Brain microvascular endothelial cell (primary cell): ENCODE measurements at regions not wholly inside any gene's neighbourhood (a gene's known extent, or its start where the extent isn't known, plus 50 kb on each side); places are given as distances from the start of the nearest gene placed in this dataset.
"Not testable (repeated sequence)": the region's sequence is repeated elsewhere in the genome, so short reads cannot be mapped to it uniquely, and the experiment has no call there.

ENCODE experiments used
- DNase-seq: peaks from one replicate; pipeline ENCODE4 v3.0.0-alpha.2; 2020
- H3K27ac ChIP-seq: fragments of 250-450 bp; sonication (Bioruptor Pico); 2 replicates; pipeline ENCODE4 v1.5.1; 2020; ENCODE audit warnings: mild to moderate bottlenecking, moderate library complexity
- H3K27me3 ChIP-seq: fragments of 250-450 bp; sonication (Bioruptor Pico); replicated peaks from 2 replicates; pipeline ENCODE4 v1.5.1; 2020; ENCODE audit warnings: mild to moderate bottlenecking
- H3K36me3 ChIP-seq: fragments of 250-450 bp; sonication (Bioruptor Pico); replicated peaks from 2 replicates; pipeline ENCODE4 v1.5.1; 2020; ENCODE audit warnings: mild to moderate bottlenecking
- H3K4me3 ChIP-seq: 2 replicates; pipeline ENCODE4 v1.5.1; 2011; ENCODE audit warnings: low read depth, mild to moderate bottlenecking, control low read depth, low read length, moderate library complexity
- CTCF ChIP-seq: IDR thresholded peaks from 2 replicates; pipeline ENCODE4 v1.5.1; 2011; ENCODE audit warnings: low read depth, mild to moderate bottlenecking, moderate library complexity, low read length, control low read depth, inconsistent platforms; ENCODE audit errors: missing control alignments
- in situ Hi-C: cut with HindIII; loops from 2 replicates; pipeline ENCODE4 v1.10.0; 2017; ENCODE audit warnings: low sequenced_read_pairs, low pct_ligation_motif_present

- no peaks in the 10 kb centered on the region for H3K36me3 ChIP-seq
- no peak overlapping the region for H3K4me3 ChIP-seq
- DNase-seq, result no peak
- no peak for TF ChIP-seq CTCF
- in situ Hi-C loops, result no loop called here
- no peaks in the 10 kb centered on the region for H3K27me3 ChIP-seq
- no peak overlapping the region for H3K27ac ChIP-seq
These were observed 232.8 kb downstream of the NR2F1-AS1 start for GRCh38 chr5:93348231-93348630.

- DNase-seq, H3K36me3 ChIP-seq, H3K4me3 ChIP-seq, H3K27ac ChIP-seq, H3K27me3 ChIP-seq, in situ Hi-C loops: not testable (repeated sequence)
These were observed 234.2 kb downstream of the NR2F1-AS1 start for GRCh38 chr5:93346850-93347249.

- H3K27ac ChIP-seq, result no peak overlapping the region
- no peak overlapping the region for H3K4me3 ChIP-seq
- in situ Hi-C loops, result no loop called here
- no peak for DNase-seq
- H3K27me3 ChIP-seq, result no peaks in the 10 kb centered on the region
- no peaks in the 10 kb centered on the region for H3K36me3 ChIP-seq
- TF ChIP-seq CTCF, result no peak
These were observed 234.7 kb downstream of the NR2F1-AS1 start for GRCh38 chr5:93346301-93346700.

GRCh38 chr5:93343570-93343969 is 237.4 kb downstream of the NR2F1-AS1 start:
- H3K4me3 ChIP-seq, result no peak overlapping the region
- no peaks in the 10 kb centered on the region for H3K36me3 ChIP-seq
- in situ Hi-C loops, result no loop called here
- no peak for DNase-seq
- H3K27ac ChIP-seq, result no peak overlapping the region
- TF ChIP-seq CTCF, result no peak
- no peaks in the 10 kb centered on the region for H3K27me3 ChIP-seq

- Histone ChIP-seq H3K27me3 (no peaks in the 10 kb centered on the region), H3K4me3 (no peak overlapping the region), H3K27ac (no peak overlapping the region), H3K36me3 (no peaks in the 10 kb centered on the region)
- in situ Hi-C loops, result no loop called here
- no peak for DNase-seq
- no peak for TF ChIP-seq CTCF
These were observed 238.4 kb downstream of the NR2F1-AS1 start for GRCh38 chr5:93342563-93343061.

GRCh38 chr5:93340881-93341280 is 240.1 kb downstream of the NR2F1-AS1 start:
- TF ChIP-seq CTCF, result no peak

More at GRCh38 chr5:93340881-93341280, 240.1 kb downstream of the NR2F1-AS1 start:
- no peaks in the 10 kb centered on the region for H3K27me3 ChIP-seq
- H3K36me3 ChIP-seq, result no peaks in the 10 kb centered on the region
- DNase-seq, result no peak
- in situ Hi-C loops, result no loop called here
- no peak overlapping the region for H3K4me3 ChIP-seq
- no peak overlapping the region for H3K27ac ChIP-seq
